Immature natural killer cell (primary cell): ENCODE measurements at regions not wholly inside any gene's neighbourhood (a gene's known extent, or its start where the extent isn't known, plus 50 kb on each side); places are given as distances from the start of the nearest gene placed in this dataset.

ENCODE experiments used
- DNase-seq, 3 donors: peaks; one replicate each; pipeline ENCODE4 v3.0.0; 2022; ENCODE audit warnings: mixed read lengths in 1 of 3
- H3K27ac Mint-ChIP-seq, 6 donors: one replicate each; pipeline ENCODE4 v1.8.0; 2020; ENCODE audit warnings: mixed read lengths in 6 of 6, mild to moderate bottlenecking in 5 of 6, inconsistent platforms in 4 of 6, moderate library complexity in 3 of 6
- H3K27me3 Mint-ChIP-seq, 3 donors: one replicate each; pipeline ENCODE4 v1.8.0; 2020 to 2021; ENCODE audit warnings: low read depth in 3 of 3, mild to moderate bottlenecking in 3 of 3, mixed read lengths in 3 of 3, moderate library complexity in 3 of 3, inconsistent platforms in 1 of 3
- H3K36me3 Mint-ChIP-seq, 3 donors: one replicate each; pipeline ENCODE4 v1.8.0; 2020; ENCODE audit warnings: mixed read lengths in 3 of 3, inconsistent platforms in 2 of 3, mild to moderate bottlenecking in 2 of 3
- H3K4me1 Mint-ChIP-seq, 2 donors: one replicate each; pipeline ENCODE4 v1.8.0; 2020; ENCODE audit warnings: inconsistent platforms in 2 of 2, mild to moderate bottlenecking in 2 of 2, mixed read lengths in 2 of 2, moderate library complexity in 1 of 2
- H3K4me3 Mint-ChIP-seq, 5 donors: one replicate each; pipeline ENCODE4 v1.8.0; 2020; ENCODE audit warnings: mild to moderate bottlenecking in 5 of 5, mixed read lengths in 5 of 5, inconsistent platforms in 3 of 5, moderate library complexity in 3 of 5
- H3K9me3 Mint-ChIP-seq, 6 donors: one replicate each; pipeline ENCODE4 v1.8.0; 2020; ENCODE audit warnings: mild to moderate bottlenecking in 6 of 6, mixed read lengths in 6 of 6, inconsistent platforms in 4 of 6, moderate library complexity in 3 of 6

- Mint-ChIP-seq H3K4me1 (no peaks in the 10 kb centered on the region), H3K36me3 (no peaks in the 10 kb centered on the region), H3K27ac (no peak overlapping the region), H3K27me3 (peaks cover 3 to 6% (median 6%) of the 10 kb centered on the region in 3 donors), H3K9me3 (no peaks in the 10 kb centered on the region), H3K4me3 (no peak overlapping the region)
- DNase-seq: no peak
These were observed 266.1 kb upstream of the SIX2 start for GRCh38 chr2:45275242-45275805.

- H3K27me3 Mint-ChIP-seq: peaks cover 3 to 6% (median 6%) of the 10 kb centered on the region in 3 donors
- no peak overlapping the region for H3K27ac Mint-ChIP-seq
- H3K9me3 Mint-ChIP-seq: no peaks in the 10 kb centered on the region
- no peaks in the 10 kb centered on the region for H3K4me1 Mint-ChIP-seq
- DNase-seq: no peak
- H3K4me3 Mint-ChIP-seq: no peak overlapping the region
- no peaks in the 10 kb centered on the region for H3K36me3 Mint-ChIP-seq
These were observed 265.1 kb upstream of the SIX2 start for GRCh38 chr2:45274250-45274926.

- H3K27me3 Mint-ChIP-seq: peaks cover 3 to 6% (median 3%) of the 10 kb centered on the region in 3 donors
- no peak for DNase-seq
- no peaks in the 10 kb centered on the region for H3K9me3 Mint-ChIP-seq
- no peaks in the 10 kb centered on the region for H3K4me1 Mint-ChIP-seq
- no peaks in the 10 kb centered on the region for H3K36me3 Mint-ChIP-seq
- H3K27ac Mint-ChIP-seq: no peak overlapping the region
- no peak overlapping the region for H3K4me3 Mint-ChIP-seq
These were observed 264.4 kb upstream of the SIX2 start for GRCh38 chr2:45273412-45274249.

GRCh38 chr2:45272549-45273265 lies 263.5 kb upstream of the SIX2 start:
- DNase-seq: no peak
- H3K27ac Mint-ChIP-seq: no peak overlapping the region
- no peaks in the 10 kb centered on the region for H3K36me3 Mint-ChIP-seq
- H3K4me3 Mint-ChIP-seq: no peak overlapping the region
- H3K27me3 Mint-ChIP-seq: peaks cover 3 to 6% (median 3%) of the 10 kb centered on the region in 3 donors
- H3K4me1 Mint-ChIP-seq: no peaks in the 10 kb centered on the region
- H3K9me3 Mint-ChIP-seq: no peaks in the 10 kb centered on the region

- no peak overlapping the region for H3K27ac Mint-ChIP-seq
- no peaks in the 10 kb centered on the region for H3K4me1 Mint-ChIP-seq
- no peaks in the 10 kb centered on the region for H3K9me3 Mint-ChIP-seq
- H3K36me3 Mint-ChIP-seq: no peaks in the 10 kb centered on the region
- peaks cover 0 to 9% (median 1%) of the 10 kb centered on the region in 3 donors for H3K27me3 Mint-ChIP-seq
- H3K4me3 Mint-ChIP-seq: no peak overlapping the region
- DNase-seq: no peak
These were observed 260.0 kb upstream of the SIX2 start for GRCh38 chr2:45269149-45269793.

- no peak overlapping the region for H3K27ac Mint-ChIP-seq
- peaks cover 0 to 9% (median 1%) of the 10 kb centered on the region in 3 donors for H3K27me3 Mint-ChIP-seq
- no peak overlapping the region for H3K4me3 Mint-ChIP-seq
- H3K9me3 Mint-ChIP-seq: no peaks in the 10 kb centered on the region
- no peaks in the 10 kb centered on the region for H3K36me3 Mint-ChIP-seq
- H3K4me1 Mint-ChIP-seq: no peaks in the 10 kb centered on the region
- DNase-seq: no peak
These were observed 259.4 kb upstream of the SIX2 start for GRCh38 chr2:45268631-45269030.

GRCh38 chr2:45267062-45267792 lies 258.0 kb upstream of the SIX2 start:
- Mint-ChIP-seq H3K36me3 (no peaks in the 10 kb centered on the region), H3K4me3 (no peak overlapping the region), H3K4me1 (no peaks in the 10 kb centered on the region), H3K27ac (no peak overlapping the region), H3K9me3 (no peaks in the 10 kb centered on the region), H3K27me3 (peaks cover 0 to 7% (median 1%) of the 10 kb centered on the region in 3 donors)
- DNase-seq: no peak

- Mint-ChIP-seq H3K9me3 (no peaks in the 10 kb centered on the region), H3K4me3 (no peak overlapping the region), H3K27ac (no peak overlapping the region), H3K36me3 (no peaks in the 10 kb centered on the region), H3K4me1 (no peaks in the 10 kb centered on the region), H3K27me3 (peaks cover 0 to 5% (median 1%) of the 10 kb centered on the region in 3 donors)
- DNase-seq: no peak
These were observed 256.1 kb upstream of the SIX2 start for GRCh38 chr2:45265336-45265735.

GRCh38 chr2:45264227-45265225 lies 255.3 kb upstream of the SIX2 start:
- Mint-ChIP-seq H3K4me3 (no peak overlapping the region), H3K9me3 (no peaks in the 10 kb centered on the region), H3K36me3 (no peaks in the 10 kb centered on the region), H3K4me1 (no peaks in the 10 kb centered on the region), H3K27ac (no peak overlapping the region), H3K27me3 (peaks cover 0 to 5% (median 1%) of the 10 kb centered on the region in 3 donors)
- DNase-seq: no peak

GRCh38 chr2:45263147-45263546 lies 253.9 kb upstream of the SIX2 start:
- Mint-ChIP-seq H3K36me3 (no peaks in the 10 kb centered on the region), H3K27me3 (peaks cover 1 to 5% (median 2%) of the 10 kb centered on the region in 3 donors), H3K27ac (no peak overlapping the region), H3K4me1 (no peaks in the 10 kb centered on the region), H3K9me3 (no peaks in the 10 kb centered on the region), H3K4me3 (no peak overlapping the region)
- no peak for DNase-seq

- Mint-ChIP-seq H3K9me3 (no peaks in the 10 kb centered on the region), H3K27ac (no peak overlapping the region), H3K4me3 (no peak overlapping the region), H3K36me3 (no peaks in the 10 kb centered on the region), H3K27me3 (peaks cover 1 to 2% (median 2%) of the 10 kb centered on the region in 3 donors), H3K4me1 (no peaks in the 10 kb centered on the region)
- DNase-seq: no peak
These were observed 252.5 kb upstream of the SIX2 start for GRCh38 chr2:45261746-45262145.

- H3K36me3 Mint-ChIP-seq: no peaks in the 10 kb centered on the region
- H3K4me3 Mint-ChIP-seq: no peak overlapping the region
- DNase-seq: no peak
- peaks cover 1 to 2% (median 2%) of the 10 kb centered on the region in 3 donors for H3K27me3 Mint-ChIP-seq
- H3K9me3 Mint-ChIP-seq: no peaks in the 10 kb centered on the region
- H3K4me1 Mint-ChIP-seq: no peaks in the 10 kb centered on the region
- no peak overlapping the region for H3K27ac Mint-ChIP-seq
These were observed 251.7 kb upstream of the SIX2 start for GRCh38 chr2:45260946-45261345.
